ENCODE measurements at regions not wholly inside any gene's neighbourhood (a gene's known extent, or its start where the extent isn't known, plus 50 kb on each side); places are given as distances from the start of the nearest gene placed in this dataset.

- no peak for DNase-seq
Observed at GRCh38 chr2:126518196-126518595, 137.8 kb upstream of the GYPC start.

- peak; percentile 66 to 71 for DNase-seq
Observed at GRCh38 chr2:126527836-126528490, 128.0 kb upstream of the GYPC start.

DNA sequence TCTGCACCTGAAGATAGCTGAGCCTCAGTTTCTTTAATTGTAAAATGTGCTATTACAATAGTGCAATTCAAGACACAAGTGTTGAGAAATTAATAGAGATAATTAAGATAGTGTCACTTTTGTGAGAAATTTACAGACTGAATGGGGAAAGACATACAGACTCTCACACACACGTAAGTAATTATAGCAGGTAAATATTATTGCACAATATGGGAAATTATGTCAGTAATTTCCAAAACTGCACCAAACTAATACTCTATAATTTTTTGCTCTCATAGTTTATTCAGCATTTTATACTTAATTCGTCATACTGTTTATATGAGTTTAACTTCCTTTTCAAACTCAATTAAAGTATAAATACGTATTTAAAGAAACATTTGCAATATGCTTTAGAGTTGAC, 124.9 kb upstream of the GYPC start:
- DNase-seq = no peak

DNA sequence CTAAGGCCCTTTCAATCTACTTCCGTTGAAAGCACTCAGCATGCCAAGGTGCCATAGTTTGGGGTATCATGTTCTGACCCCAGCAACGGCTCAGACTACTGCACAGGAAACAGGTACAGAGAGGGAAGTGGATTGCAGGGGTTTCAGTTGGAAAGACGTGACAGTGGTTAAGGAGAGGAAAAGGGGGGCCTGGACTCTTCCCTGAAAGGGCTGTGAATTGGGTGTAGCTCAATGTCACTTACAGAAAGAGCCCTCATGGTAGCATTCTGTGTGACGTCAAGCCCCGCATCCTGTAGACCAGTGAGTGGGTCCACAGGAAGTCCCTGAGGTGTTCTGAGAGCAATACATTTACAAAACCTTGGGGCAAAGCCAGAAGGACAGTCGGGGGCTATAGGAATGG, 121.5 kb upstream of the GYPC start:
- DNase-seq = peak; percentile 97 to 98

DNA sequence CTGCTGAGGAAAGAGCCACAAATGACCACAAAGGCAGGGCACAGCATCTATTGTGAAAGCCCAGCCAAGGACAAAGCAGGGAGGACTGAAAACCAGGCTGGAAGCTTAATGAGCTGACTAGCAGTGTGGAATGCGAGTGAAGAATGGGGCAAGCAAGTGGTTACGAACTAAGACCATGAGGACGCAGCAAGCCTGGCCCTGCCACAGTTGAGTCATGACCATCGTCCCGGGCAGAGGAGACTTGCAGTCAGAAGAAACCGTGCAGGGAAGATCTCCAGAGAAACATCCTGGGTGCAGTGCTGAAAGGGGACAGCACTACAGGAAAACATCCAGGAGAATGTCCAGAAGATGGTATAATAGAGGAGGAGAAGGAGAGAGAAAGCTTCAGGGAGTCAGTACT, 120.5 kb upstream of the GYPC start:
- DNase-seq = no peak

DNA sequence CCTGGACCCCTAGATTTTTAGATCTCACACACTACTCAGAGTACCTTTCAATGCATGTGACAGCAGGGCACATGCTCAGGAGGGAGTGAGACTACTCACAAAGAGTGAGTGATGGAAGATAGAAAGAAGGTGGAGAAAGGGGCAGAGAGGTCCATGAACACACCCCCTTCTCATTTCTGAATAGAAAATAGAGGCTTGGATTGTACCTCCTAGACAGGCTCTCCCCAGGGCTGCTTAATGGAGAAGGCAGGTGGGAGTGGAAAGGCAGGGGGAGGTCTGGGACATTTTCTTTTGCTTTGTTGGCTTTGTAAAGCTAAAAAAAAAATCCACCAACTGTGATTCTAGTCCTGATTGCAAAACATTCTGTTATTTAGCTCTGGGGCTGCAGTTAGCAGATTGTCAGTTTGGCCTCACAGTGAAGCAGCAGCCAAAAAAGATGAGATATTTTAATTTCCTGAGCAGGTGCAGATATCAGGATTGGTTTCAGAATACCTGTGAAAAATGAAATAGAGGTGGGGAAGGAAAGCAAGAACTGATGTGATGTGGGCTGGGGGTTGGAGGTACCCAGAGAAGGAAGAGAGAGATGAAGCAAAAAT, 119.3 kb upstream of the GYPC start:
- DNase-seq = peak in 1 of 2 experiments; percentile 22

GRCh38 chr2:126539101-126539500, 116.9 kb upstream of the GYPC start:
- DNase-seq = no peak

DNA sequence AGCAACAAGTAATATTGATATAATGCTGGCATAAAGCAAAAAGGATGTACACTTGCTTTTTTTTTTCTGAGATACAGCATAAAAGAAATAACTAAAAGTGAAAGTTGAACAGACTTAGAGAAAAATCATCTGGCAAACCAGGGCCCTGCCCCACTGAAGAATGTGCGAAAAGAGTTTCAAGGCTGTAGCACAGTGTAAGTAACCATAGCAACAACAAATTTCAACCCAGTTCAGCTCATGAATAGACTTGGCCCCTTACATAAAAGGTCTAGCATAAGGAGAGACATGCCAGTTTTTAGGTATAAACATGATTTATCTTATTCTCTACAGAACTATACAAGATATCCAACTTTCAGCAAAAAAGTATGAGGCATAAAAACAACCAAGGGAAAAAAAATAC, 113.7 kb upstream of the GYPC start:
- DNase-seq = no peak

GRCh38 chr2:126543081-126543480, 112.9 kb upstream of the GYPC start:
- peak; percentile 54 to 77 for DNase-seq

GRCh38 chr2:126558029-126558428, 97.9 kb upstream of the GYPC start:
- DNase-seq = no peak

GRCh38 chr2:126568734-126569133, 87.2 kb upstream of the GYPC start:
- no peak for DNase-seq

DNA sequence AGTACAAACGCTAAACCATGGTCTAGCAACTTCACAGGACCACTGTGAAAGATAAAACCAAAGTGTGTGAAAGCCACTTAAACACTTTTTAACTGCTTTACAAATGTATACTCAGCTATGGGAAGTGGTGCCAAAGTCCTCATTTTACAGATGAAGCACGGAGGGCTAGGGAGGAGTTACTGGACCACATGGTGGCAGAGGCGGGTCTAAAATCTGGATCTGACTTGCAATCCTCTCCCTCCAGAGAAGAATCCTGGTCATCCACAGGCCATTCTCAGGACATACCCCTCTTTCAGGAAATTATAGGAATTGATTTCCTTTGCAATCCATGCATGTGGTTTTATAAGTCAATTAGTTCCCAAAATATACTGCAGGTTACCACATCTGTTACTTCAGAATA, 84.6 kb upstream of the GYPC start:
- no peak for DNase-seq

GRCh38 chr2:126575631-126576030, 80.3 kb upstream of the GYPC start:
- DNase-seq = no peak

GRCh38 chr2:126579868-126580267, 76.1 kb upstream of the GYPC start:
- DNase-seq = no peak

DNA sequence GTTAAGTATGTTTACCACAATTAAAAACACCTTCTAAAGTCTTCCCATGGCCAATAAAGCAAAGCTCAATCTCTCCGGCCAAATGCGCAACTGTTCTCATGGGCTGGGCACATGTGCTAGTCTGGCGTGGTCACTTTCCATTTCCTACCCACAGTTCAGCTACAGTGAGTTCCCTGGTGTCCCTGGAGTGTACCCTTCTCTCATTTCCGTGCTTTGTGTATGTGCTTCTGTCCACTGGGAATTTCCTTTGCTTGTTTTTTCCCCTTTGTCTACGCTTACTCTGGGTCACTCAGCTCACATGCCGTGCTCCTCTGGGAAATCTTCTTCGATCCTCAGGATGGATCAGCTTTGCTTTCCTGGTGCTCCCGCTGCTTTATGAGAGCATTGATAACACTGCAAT, 69.6 kb upstream of the GYPC start:
- no peak for DNase-seq

DNA sequence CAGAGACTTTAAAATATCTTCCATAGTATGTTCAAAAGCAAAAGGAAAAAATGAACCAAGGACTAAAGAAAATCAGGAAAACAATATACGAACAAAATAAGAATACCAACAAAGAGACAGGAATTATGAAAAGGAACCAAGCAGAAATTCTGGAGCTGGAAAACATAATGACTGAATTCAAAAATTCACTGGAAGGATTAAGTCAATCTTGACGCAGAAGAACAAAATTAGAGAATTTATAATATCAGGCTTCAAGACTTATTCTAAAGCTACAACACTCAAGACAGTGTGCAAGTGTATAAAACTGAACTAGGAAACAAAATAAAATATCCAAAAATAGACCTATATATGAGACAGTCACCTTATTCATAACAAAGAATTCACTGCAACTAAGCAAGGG, 56.9 kb upstream of the GYPC start:
- DNase-seq = no peak

- DNase-seq = no peak
Observed at GRCh38 chr2:126600742-126601141, 55.2 kb upstream of the GYPC start.

GRCh38 chr2:126602334-126602733, 53.6 kb upstream of the GYPC start:
- no peak for DNase-seq

Data from Kasumi-1 (cell line).